HepG2 (cell line): ENCODE measurements at regions not wholly inside any gene's neighbourhood (a gene's known extent, or its start where the extent isn't known, plus 50 kb on each side); places are given as distances from the start of the nearest gene placed in this dataset.

Experiments
- ATAC-seq: fragments of 200-7000 bp; cut with Tn5 transposase; 3 replicates; pipeline ENCODE4 v1.9.1; 2020; ENCODE audit warnings: mild to moderate bottlenecking, moderate library complexity
- BruUV-seq: library from RNA; stranded (reverse); fragments of 400-500 nt; replicated peaks from 2 replicates; lab custom pipeline; 2021; lab: Mats Ljungman, UMichigan
- CTCF ChIA-PET: fragments of 300-600 bp; formaldehyde crosslinking; extraction: SDS; loops from one replicate; lab custom pipeline; 2021; ENCODE audit warnings: low total read pairs, inconsistent platforms, low intra/inter-chr PET ratio; lab: Yijun Ruan, JAX
- POLR2A ChIA-PET: fragments of 350-600 bp; sonication (Branson Sonifier 250); formaldehyde crosslinking; loops from one replicate; lab custom pipeline; 2020; ENCODE audit warnings: antibody characterized with exemption, inconsistent platforms; lab: Yijun Ruan, JAX
- DNase-seq: peaks from one replicate; pipeline ENCODE4 v3.0.0-alpha.2; 2015; ENCODE audit warnings: low spot score
- FAIRE-seq: peaks from 3 replicates; lab custom pipeline; 2011; peaks lifted over from hg19 to GRCh38; lab: Jason Lieb, UNC
- H2AFZ ChIP-seq: one replicate; pipeline ENCODE4 v1.6.1; 2011; ENCODE audit warnings: low read length, inconsistent platforms
- H3K27ac ChIP-seq: fragments of 300-600 bp; 3 replicates; pipeline ENCODE4 v1.8.0; 2011; ENCODE audit warnings: mixed run types, mild to moderate bottlenecking, mixed read lengths, low read length, inconsistent platforms; ENCODE audit not compliant: insufficient read depth; ENCODE audit errors: extremely low read length
- H3K27me3 ChIP-seq, 2 experiments: fragments of 200-600 bp in 1 of 2; 2 replicates in 1 of 2; 3 replicates in 1 of 2; pipeline versions ENCODE4 v1.6.0 to v1.8.0; 2011; ENCODE audit warnings: low read length in 2 of 2, mild to moderate bottlenecking in 2 of 2, moderate library complexity in 2 of 2, inconsistent platforms in 1 of 2; ENCODE audit not compliant: insufficient read depth in 2 of 2, control insufficient read depth in 1 of 2
- H3K36me3 ChIP-seq, 2 experiments: fragments of 200-600 bp in 1 of 2; replicated peaks in 1 of 2; 2 replicates in 1 of 2; 3 replicates in 1 of 2; pipeline versions ENCODE4 v1.5.1 to v1.8.0; 2011; ENCODE audit warnings: low read length in 2 of 2, inconsistent platforms in 1 of 2; ENCODE audit not compliant: insufficient read depth in 2 of 2, control insufficient read depth in 1 of 2
- H3K4me1 ChIP-seq: 2 replicates; pipeline ENCODE4 v1.5.1; 2012; ENCODE audit warnings: low read length, inconsistent platforms; ENCODE audit not compliant: insufficient read depth
- H3K4me2 ChIP-seq: 2 replicates; pipeline ENCODE4 v1.6.0; 2011; ENCODE audit warnings: low read depth, low read length, inconsistent platforms
- H3K4me3 ChIP-seq, 3 experiments: fragments of 200-600 bp in 1 of 3; sonication (generic), shearing (Covaris generic) in 1 of 3; replicated peaks in 1 of 3; 2 replicates each; pipeline ENCODE4 v1.5.1; 2011 to 2016; ENCODE audit warnings: low read length in 3 of 3, inconsistent platforms in 2 of 3, low read depth in 2 of 3, mild to moderate bottlenecking in 2 of 3, control low read depth in 1 of 3, mixed read lengths in 1 of 3; ENCODE audit not compliant: insufficient read depth in 1 of 3
- H3K79me2 ChIP-seq: one replicate; pipeline ENCODE4 v1.6.1; 2011; ENCODE audit warnings: low read length, inconsistent platforms; ENCODE audit not compliant: insufficient read depth
- H3K9ac ChIP-seq: 2 replicates; pipeline ENCODE4 v1.6.0; 2011; ENCODE audit warnings: mild to moderate bottlenecking, low read depth, low read length, inconsistent platforms; ENCODE audit not compliant: insufficient read depth
- H3K9me3 ChIP-seq: 2 replicates; pipeline ENCODE4 v1.5.1; 2012; ENCODE audit warnings: mild to moderate bottlenecking, low read length
- H4K20me1 ChIP-seq: 2 replicates; pipeline ENCODE4 v1.6.0; 2011; ENCODE audit warnings: inconsistent platforms, mild to moderate bottlenecking, low read length, moderate library complexity; ENCODE audit not compliant: insufficient read depth
- ATRX ChIP-seq: sonication (generic); formaldehyde crosslinking; IDR thresholded peaks from 2 replicates; pipeline ENCODE4 v1.4.0; 2020; ENCODE audit warnings: missing genetic modification reagents, borderline replicate concordance
- BORCS8-MEF2B ChIP-seq: sonication (generic); formaldehyde crosslinking; IDR thresholded peaks from 2 replicates; pipeline ENCODE4 v1.8.0; 2022; ENCODE audit warnings: mild to moderate bottlenecking, missing genetic modification reagents
- HMG20A ChIP-seq: IDR thresholded peaks from 2 replicates; pipeline ENCODE4 v1.6.1; 2016; ENCODE audit warnings: borderline replicate concordance
- PRMT3 ChIP-seq: sonication (generic); formaldehyde crosslinking; IDR thresholded peaks from 2 replicates; pipeline ENCODE4 v1.8.1; 2022; ENCODE audit warnings: low read depth, mild to moderate bottlenecking, moderate library complexity, missing genetic modification reagents, borderline replicate concordance
- ZNF879 ChIP-seq: sonication (generic); formaldehyde crosslinking; IDR thresholded peaks from 2 replicates; pipeline ENCODE4 v1.8.1; 2023; ENCODE audit warnings: missing genetic modification reagents
- ZSCAN20 ChIP-seq: sonication (generic); formaldehyde crosslinking; IDR thresholded peaks from 2 replicates; pipeline ENCODE4 v1.4.0; 2020; ENCODE audit warnings: missing genetic modification reagents, mild to moderate bottlenecking, borderline replicate concordance
- WGBS: methylation state at CpG from one replicate; pipeline ENCODE4 v1.1.6; 2017; ENCODE audit warnings: low lambda C conversion rate; 5-methylcytosine and 5-hydroxymethylcytosine counted together
- in situ Hi-C: cut with HindIII; loops from 2 replicates; pipeline ENCODE4 v1.10.0; 2017; ENCODE audit warnings: low pct_unique_long_range_greater_than_20kb; ENCODE audit not compliant: extremely low pct_ligation_motif_present
- intact Hi-C: fragments of 100-400 bp; cut with micrococcal nuclease; formaldehyde crosslinking; loops from one replicate; pipeline ENCODE4 v1.10.0; 2022; ENCODE audit not compliant: unreplicated experiment
- TF ChIP-seq, protein P1 (sequence below): sonication (generic); formaldehyde crosslinking; IDR thresholded peaks from 2 replicates; pipeline ENCODE4 v1.4.0; 2020; ENCODE audit warnings: missing genetic modification reagents
- TF ChIP-seq, protein P2 (sequence below), 2 experiments: sonication (generic) in 1 of 2; formaldehyde crosslinking in 1 of 2; IDR thresholded peaks; 2 replicates each; pipeline versions ENCODE4 v1.6.1 to v1.9.0; 2014 to 2022; ENCODE audit warnings: antibody characterized with exemption in 1 of 2, borderline replicate concordance in 1 of 2, inconsistent platforms in 1 of 2, low read depth in 1 of 2, missing genetic modification reagents in 1 of 2
- TF ChIP-seq, protein P3 (sequence below): sonication (generic); formaldehyde crosslinking; IDR thresholded peaks from 2 replicates; pipeline ENCODE4 v1.4.0; 2020; ENCODE audit warnings: low read depth, mild to moderate bottlenecking, missing genetic modification reagents

DNA sequence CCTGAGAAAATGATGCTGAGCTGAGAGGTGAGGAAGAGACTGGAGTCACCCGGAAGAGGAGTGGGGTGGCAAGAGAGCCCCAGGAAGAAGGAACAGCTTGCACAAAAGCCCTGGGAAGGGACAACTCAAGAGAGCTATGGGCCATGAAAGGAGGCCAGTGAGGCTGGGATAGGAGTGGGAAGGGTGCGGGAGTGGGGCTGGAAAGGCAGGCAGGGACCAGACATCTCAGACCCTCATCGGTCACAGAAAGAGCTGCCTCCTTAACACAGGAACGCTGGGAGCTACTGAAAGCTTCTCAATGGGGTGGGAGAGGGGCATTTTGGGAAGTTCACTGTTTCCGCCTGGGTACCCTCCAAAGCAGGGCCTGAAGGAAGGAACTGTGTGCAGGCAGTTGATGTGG is 122.0 kb upstream of the UNC5B start:
- no peaks in the 10 kb centered on the region for H4K20me1 ChIP-seq
- H3K4me1 ChIP-seq = no peaks in the 10 kb centered on the region
- no peak overlapping the region for H3K27ac ChIP-seq
- H3K9ac ChIP-seq = no peak overlapping the region
- no peak for FAIRE-seq
- H3K9me3 ChIP-seq = no peaks in the 10 kb centered on the region
- no peak overlapping the region for H2AFZ ChIP-seq
- in situ Hi-C loops = no loop called here
- no peak for TF ChIP-seq PRMT3
- TF ChIP-seq, protein P1, sequence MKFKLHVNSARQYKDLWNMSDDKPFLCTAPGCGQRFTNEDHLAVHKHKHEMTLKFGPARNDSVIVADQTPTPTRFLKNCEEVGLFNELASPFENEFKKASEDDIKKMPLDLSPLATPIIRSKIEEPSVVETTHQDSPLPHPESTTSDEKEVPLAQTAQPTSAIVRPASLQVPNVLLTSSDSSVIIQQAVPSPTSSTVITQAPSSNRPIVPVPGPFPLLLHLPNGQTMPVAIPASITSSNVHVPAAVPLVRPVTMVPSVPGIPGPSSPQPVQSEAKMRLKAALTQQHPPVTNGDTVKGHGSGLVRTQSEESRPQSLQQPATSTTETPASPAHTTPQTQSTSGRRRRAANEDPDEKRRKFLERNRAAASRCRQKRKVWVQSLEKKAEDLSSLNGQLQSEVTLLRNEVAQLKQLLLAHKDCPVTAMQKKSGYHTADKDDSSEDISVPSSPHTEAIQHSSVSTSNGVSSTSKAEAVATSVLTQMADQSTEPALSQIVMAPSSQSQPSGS (CRISPR knock-in tag) = no peak
- TF ChIP-seq, all 625 proteins: peak for 0
- WGBS = 32% methylated on average over 5 of the region's 5 CpGs
- intact Hi-C loops = no loop called here
- ATAC-seq (no peak), DNase-seq (no peak)
- Histone ChIP-seq H3K4me2 (no peak overlapping the region), H3K27me3 (peaks cover 1 to 32% of the 10 kb centered on the region in 2 experiments; a peak in 3 of 5 replicates), H3K79me2 (no peaks in the 10 kb centered on the region), H3K36me3 (no peaks in the 10 kb centered on the region), H3K4me3 (no peak overlapping the region)
- no TSS peak for BruUV-seq
- POLR2A ChIA-PET = no interaction called here
- CTCF ChIA-PET = no interaction called here

DNA sequence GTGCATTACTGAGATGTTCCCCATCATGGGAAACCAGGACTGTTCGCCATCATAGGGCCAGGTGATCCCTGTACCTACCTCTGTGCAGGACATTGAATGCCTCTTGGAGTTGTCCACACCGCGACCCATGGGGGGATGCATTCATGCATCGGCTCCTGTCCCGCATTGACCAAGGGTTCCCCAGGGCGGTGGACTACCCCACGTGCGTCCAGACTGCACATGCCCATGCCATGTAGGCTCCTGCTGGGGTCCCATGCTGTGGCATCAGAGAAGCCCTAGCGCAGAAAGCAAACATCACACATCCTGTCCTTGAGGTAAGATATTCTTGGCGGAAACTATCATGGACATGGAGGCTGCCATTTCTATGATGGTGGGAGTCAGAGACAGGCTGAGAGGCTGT is 121.6 kb upstream of the UNC5B start:
- TF ChIP-seq BORCS8-MEF2B (CRISPR knock-in tag) (no peak), ZNF879 (CRISPR knock-in tag) (no peak), ATRX (CRISPR knock-in tag) (no peak), HMG20A (CRISPR knock-in tag) (no peak), ZSCAN20 (CRISPR knock-in tag) (no peak)
- TF ChIP-seq, protein P2, sequence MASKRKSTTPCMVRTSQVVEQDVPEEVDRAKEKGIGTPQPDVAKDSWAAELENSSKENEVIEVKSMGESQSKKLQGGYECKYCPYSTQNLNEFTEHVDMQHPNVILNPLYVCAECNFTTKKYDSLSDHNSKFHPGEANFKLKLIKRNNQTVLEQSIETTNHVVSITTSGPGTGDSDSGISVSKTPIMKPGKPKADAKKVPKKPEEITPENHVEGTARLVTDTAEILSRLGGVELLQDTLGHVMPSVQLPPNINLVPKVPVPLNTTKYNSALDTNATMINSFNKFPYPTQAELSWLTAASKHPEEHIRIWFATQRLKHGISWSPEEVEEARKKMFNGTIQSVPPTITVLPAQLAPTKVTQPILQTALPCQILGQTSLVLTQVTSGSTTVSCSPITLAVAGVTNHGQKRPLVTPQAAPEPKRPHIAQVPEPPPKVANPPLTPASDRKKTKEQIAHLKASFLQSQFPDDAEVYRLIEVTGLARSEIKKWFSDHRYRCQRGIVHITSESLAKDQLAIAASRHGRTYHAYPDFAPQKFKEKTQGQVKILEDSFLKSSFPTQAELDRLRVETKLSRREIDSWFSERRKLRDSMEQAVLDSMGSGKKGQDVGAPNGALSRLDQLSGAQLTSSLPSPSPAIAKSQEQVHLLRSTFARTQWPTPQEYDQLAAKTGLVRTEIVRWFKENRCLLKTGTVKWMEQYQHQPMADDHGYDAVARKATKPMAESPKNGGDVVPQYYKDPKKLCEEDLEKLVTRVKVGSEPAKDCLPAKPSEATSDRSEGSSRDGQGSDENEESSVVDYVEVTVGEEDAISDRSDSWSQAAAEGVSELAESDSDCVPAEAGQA (IDR thresholded peaks at IDR 0.05; ENCODE audit: low read depth) = no peak
- TF ChIP-seq, protein P2 (CRISPR knock-in tag; IDR thresholded peaks at IDR 0.05; ENCODE audit: borderline replicate concordance) = no peak
- TF ChIP-seq, protein P3, sequence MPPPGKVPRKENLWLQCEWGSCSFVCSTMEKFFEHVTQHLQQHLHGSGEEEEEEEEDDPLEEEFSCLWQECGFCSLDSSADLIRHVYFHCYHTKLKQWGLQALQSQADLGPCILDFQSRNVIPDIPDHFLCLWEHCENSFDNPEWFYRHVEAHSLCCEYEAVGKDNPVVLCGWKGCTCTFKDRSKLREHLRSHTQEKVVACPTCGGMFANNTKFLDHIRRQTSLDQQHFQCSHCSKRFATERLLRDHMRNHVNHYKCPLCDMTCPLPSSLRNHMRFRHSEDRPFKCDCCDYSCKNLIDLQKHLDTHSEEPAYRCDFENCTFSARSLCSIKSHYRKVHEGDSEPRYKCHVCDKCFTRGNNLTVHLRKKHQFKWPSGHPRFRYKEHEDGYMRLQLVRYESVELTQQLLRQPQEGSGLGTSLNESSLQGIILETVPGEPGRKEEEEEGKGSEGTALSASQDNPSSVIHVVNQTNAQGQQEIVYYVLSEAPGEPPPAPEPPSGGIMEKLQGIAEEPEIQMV (CRISPR knock-in tag) = no peak
- no peak for FAIRE-seq

More for the DNA sequence above, 121.6 kb upstream of the UNC5B start:
- H3K27ac ChIP-seq = no peak overlapping the region
- WGBS = 50% methylated on average over 2 of the region's 10 CpGs
- POLR2A ChIA-PET = no interaction called here
- in situ Hi-C loops (no loop called here), intact Hi-C loops (no loop called here)
- H3K4me2 ChIP-seq = no peak overlapping the region
- no peaks in the 10 kb centered on the region for H3K9me3 ChIP-seq
- H3K36me3 ChIP-seq = no peaks in the 10 kb centered on the region
- H3K27me3 ChIP-seq = peaks cover 1 to 32% of the 10 kb centered on the region in 2 experiments; a peak in 3 of 5 replicates
- BruUV-seq = no TSS peak
- DNase-seq = no peak
- no peaks in the 10 kb centered on the region for H3K79me2 ChIP-seq
- CTCF ChIA-PET = no interaction called here
- H3K4me1 ChIP-seq = no peaks in the 10 kb centered on the region
- no peak for ATAC-seq
- no peak overlapping the region for H3K9ac ChIP-seq
- no peak overlapping the region for H3K4me3 ChIP-seq
- no peaks in the 10 kb centered on the region for H4K20me1 ChIP-seq
- no peak overlapping the region for H2AFZ ChIP-seq
